ENCODE measurements at regions not wholly inside any gene's neighbourhood (a gene's known extent, or its start where the extent isn't known, plus 50 kb on each side); places are given as distances from the start of the nearest gene placed in this dataset.
"Not testable (repeated sequence)": the region's sequence is repeated elsewhere in the genome, so short reads cannot be mapped to it uniquely, and the experiment has no call there.

DNA sequence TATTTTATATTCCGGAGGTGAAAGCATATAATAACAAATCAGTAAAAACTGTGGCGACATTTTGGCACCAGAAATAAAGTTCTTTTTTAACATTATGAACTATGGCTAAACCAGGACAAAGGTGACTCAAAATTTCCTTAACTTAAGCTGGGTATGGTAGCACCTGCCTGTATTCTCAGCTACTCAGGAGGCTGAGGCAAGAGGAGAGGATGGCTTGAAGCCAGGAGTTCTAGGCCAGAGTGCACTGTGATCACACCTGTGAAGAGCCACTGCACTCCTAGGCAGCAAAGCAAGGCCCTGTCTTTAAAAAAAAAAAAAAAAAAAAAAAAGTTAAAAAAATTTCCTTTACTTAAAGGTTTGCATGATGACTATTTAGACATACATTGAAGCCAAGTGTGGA lies 63.0 kb upstream of the KIF2A start:
- DNase-seq (ENCODE audit: low read depth in 2 of 3, low spot score in 2 of 3): not testable (repeated sequence)

DNA sequence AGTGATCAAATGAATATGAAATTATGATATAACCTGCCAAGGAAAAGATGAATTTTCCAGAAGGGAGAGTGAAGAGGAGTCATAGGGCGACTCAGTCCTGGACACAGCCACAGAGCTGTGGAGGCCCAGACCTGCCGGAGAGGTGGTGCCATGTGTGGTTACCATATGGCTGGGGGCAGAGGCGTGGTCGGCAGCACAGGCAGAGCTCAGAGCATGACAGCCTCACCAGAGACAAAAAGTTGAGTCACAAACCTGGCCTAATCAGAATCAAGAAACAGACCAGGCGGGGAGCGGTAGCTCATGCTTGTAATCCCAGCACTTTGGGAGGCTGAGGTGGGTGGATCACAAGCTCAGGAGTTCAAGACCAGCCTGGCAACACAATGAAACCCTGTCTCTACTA lies 57.8 kb upstream of the KIF2A start:
- DNase-seq (ENCODE audit: low read depth in 2 of 3, low spot score in 2 of 3): not testable (repeated sequence)

GRCh38 chr5:62250085-62250484 lies 55.9 kb upstream of the KIF2A start:
- DNase-seq (ENCODE audit: low read depth in 2 of 3, low spot score in 2 of 3): not testable (repeated sequence)

- not testable (repeated sequence) for DNase-seq (ENCODE audit: low read depth in 2 of 3, low spot score in 2 of 3)
Measured at GRCh38 chr5:62250919-62251318, 55.1 kb upstream of the KIF2A start.

GRCh38 chr5:62252519-62252918 lies 53.5 kb upstream of the KIF2A start:
- DNase-seq (ENCODE audit: low read depth in 2 of 3, low spot score in 2 of 3): not testable (repeated sequence)

- DNase-seq (ENCODE audit: low read depth in 2 of 3, low spot score in 2 of 3): not testable (repeated sequence)
Measured at GRCh38 chr5:62255551-62255950, 50.5 kb upstream of the KIF2A start.

DNA sequence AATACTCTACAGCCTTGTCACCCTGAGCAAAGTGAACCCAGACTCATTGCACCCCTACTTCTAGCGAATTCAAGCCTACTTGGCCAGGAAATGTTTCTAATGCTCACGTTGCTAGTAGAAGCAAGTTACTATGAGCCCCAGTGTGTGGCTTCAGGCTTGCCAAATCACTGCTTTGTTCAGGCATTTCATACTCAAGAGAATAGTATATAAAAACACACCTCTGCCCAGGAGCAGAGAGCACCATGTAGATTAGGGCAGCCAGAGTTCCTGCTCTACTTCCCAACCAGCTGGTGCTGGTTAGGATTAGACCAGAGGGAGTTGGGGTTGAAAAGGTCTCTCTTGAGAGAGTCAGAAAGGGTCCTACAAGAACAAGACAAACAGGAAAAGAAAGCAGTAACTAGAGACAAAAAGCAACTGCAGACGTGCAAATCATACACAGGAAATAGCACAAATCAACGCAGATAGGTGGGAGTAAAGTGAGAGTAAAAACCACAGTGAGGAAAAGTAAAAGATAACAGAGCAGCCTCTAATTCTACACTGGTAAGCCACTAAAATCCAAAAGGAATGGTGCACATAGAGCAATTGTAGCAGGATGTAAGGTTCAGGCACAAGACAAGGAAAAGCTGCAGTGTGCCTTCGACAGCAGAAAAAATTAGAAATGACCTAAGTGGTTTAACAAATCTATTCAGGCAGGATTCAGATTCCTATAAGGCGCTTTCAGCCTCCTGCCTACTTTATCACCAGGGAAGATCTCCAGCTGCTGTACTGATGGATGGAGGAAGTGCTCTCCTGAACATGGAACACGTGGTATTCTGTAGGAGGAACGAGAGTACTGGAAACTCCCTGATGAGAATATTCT lies 49.6 kb upstream of the KIF2A start:
- no peak for DNase-seq (ENCODE audit: low read depth in 2 of 3, low spot score in 2 of 3)
